Stomach (tissue), 4 donors: ENCODE measurements at regions not wholly inside any gene's neighbourhood (a gene's known extent, or its start where the extent isn't known, plus 50 kb on each side); places are given as distances from the start of the nearest gene placed in this dataset.

ENCODE experiments used
- CTCF ChIP-seq, 7 experiments: fragments of 450-650 bp in 4 of 7; fragments of 200-600 bp in 3 of 7; sonication (generic) in 3 of 7; IDR thresholded peaks; one replicate each; pipeline ENCODE4 v1.5.1; 2016 to 2019; ENCODE audit warnings: antibody characterized with exemption in 7 of 7, control low read depth in 2 of 7, mild to moderate bottlenecking in 1 of 7
- EP300 ChIP-seq: sonication (generic); formaldehyde crosslinking; IDR thresholded peaks from one replicate; pipeline ENCODE4 v1.6.1; 2017; ENCODE audit warnings: antibody characterized with exemption
- POLR2A ChIP-seq, 4 donors: fragments of 450-650 bp; IDR thresholded peaks; one replicate each; pipeline ENCODE4 v1.6.1; 2016; ENCODE audit warnings: antibody characterized with exemption in 4 of 4, control low read depth in 2 of 4, mild to moderate bottlenecking in 1 of 4, moderate library complexity in 1 of 4
- POLR2AphosphoS5 ChIP-seq, 3 donors: sonication (generic); formaldehyde crosslinking; IDR thresholded peaks; one replicate each; pipeline ENCODE4 v1.6.1; 2016; ENCODE audit warnings: antibody characterized with exemption in 3 of 3

- TF ChIP-seq CTCF (IDR thresholded peaks at IDR 0.05) (no peak), POLR2A (IDR thresholded peaks at IDR 0.05) (no peak), EP300 (no peak), POLR2AphosphoS5 (IDR thresholded peaks at IDR 0.05) (no peak)
These were observed 849.1 kb downstream of the USP25 start for GRCh38 chr21:16578912-16579311.
